HepG2 (cell line): ENCODE measurements at regions not wholly inside any gene's neighbourhood (a gene's known extent, or its start where the extent isn't known, plus 50 kb on each side); places are given as distances from the start of the nearest gene placed in this dataset.

Source experiments
- ATAC-seq: fragments of 200-7000 bp; cut with Tn5 transposase; 3 replicates; pipeline ENCODE4 v1.9.1; 2020; ENCODE audit warnings: mild to moderate bottlenecking, moderate library complexity
- BruUV-seq: library from RNA; stranded (reverse); fragments of 400-500 nt; replicated peaks from 2 replicates; lab custom pipeline; 2021; lab: Mats Ljungman, UMichigan
- CTCF ChIA-PET: fragments of 300-600 bp; formaldehyde crosslinking; extraction: SDS; loops from one replicate; lab custom pipeline; 2021; ENCODE audit warnings: low total read pairs, inconsistent platforms, low intra/inter-chr PET ratio; lab: Yijun Ruan, JAX
- POLR2A ChIA-PET: fragments of 350-600 bp; sonication (Branson Sonifier 250); formaldehyde crosslinking; loops from one replicate; lab custom pipeline; 2020; ENCODE audit warnings: antibody characterized with exemption, inconsistent platforms; lab: Yijun Ruan, JAX
- DNase-seq: peaks from one replicate; pipeline ENCODE4 v3.0.0-alpha.2; 2015; ENCODE audit warnings: low spot score
- FAIRE-seq: peaks from 3 replicates; lab custom pipeline; 2011; peaks lifted over from hg19 to GRCh38; lab: Jason Lieb, UNC
- H2AFZ ChIP-seq: one replicate; pipeline ENCODE4 v1.6.1; 2011; ENCODE audit warnings: low read length, inconsistent platforms
- H3K27ac ChIP-seq: fragments of 300-600 bp; 3 replicates; pipeline ENCODE4 v1.8.0; 2011; ENCODE audit warnings: mixed run types, mild to moderate bottlenecking, mixed read lengths, low read length, inconsistent platforms; ENCODE audit not compliant: insufficient read depth; ENCODE audit errors: extremely low read length
- H3K27me3 ChIP-seq, 2 experiments: fragments of 200-600 bp in 1 of 2; 2 replicates in 1 of 2; 3 replicates in 1 of 2; pipeline versions ENCODE4 v1.6.0 to v1.8.0; 2011; ENCODE audit warnings: low read length in 2 of 2, mild to moderate bottlenecking in 2 of 2, moderate library complexity in 2 of 2, inconsistent platforms in 1 of 2; ENCODE audit not compliant: insufficient read depth in 2 of 2, control insufficient read depth in 1 of 2
- H3K36me3 ChIP-seq, 2 experiments: fragments of 200-600 bp in 1 of 2; replicated peaks in 1 of 2; 2 replicates in 1 of 2; 3 replicates in 1 of 2; pipeline versions ENCODE4 v1.5.1 to v1.8.0; 2011; ENCODE audit warnings: low read length in 2 of 2, inconsistent platforms in 1 of 2; ENCODE audit not compliant: insufficient read depth in 2 of 2, control insufficient read depth in 1 of 2
- H3K4me1 ChIP-seq: 2 replicates; pipeline ENCODE4 v1.5.1; 2012; ENCODE audit warnings: low read length, inconsistent platforms; ENCODE audit not compliant: insufficient read depth
- H3K4me2 ChIP-seq: 2 replicates; pipeline ENCODE4 v1.6.0; 2011; ENCODE audit warnings: low read depth, low read length, inconsistent platforms
- H3K4me3 ChIP-seq, 3 experiments: fragments of 200-600 bp in 1 of 3; sonication (generic), shearing (Covaris generic) in 1 of 3; replicated peaks in 1 of 3; 2 replicates each; pipeline ENCODE4 v1.5.1; 2011 to 2016; ENCODE audit warnings: low read length in 3 of 3, inconsistent platforms in 2 of 3, low read depth in 2 of 3, mild to moderate bottlenecking in 2 of 3, control low read depth in 1 of 3, mixed read lengths in 1 of 3; ENCODE audit not compliant: insufficient read depth in 1 of 3
- H3K79me2 ChIP-seq: one replicate; pipeline ENCODE4 v1.6.1; 2011; ENCODE audit warnings: low read length, inconsistent platforms; ENCODE audit not compliant: insufficient read depth
- H3K9ac ChIP-seq: 2 replicates; pipeline ENCODE4 v1.6.0; 2011; ENCODE audit warnings: mild to moderate bottlenecking, low read depth, low read length, inconsistent platforms; ENCODE audit not compliant: insufficient read depth
- H3K9me3 ChIP-seq: 2 replicates; pipeline ENCODE4 v1.5.1; 2012; ENCODE audit warnings: mild to moderate bottlenecking, low read length
- H4K20me1 ChIP-seq: 2 replicates; pipeline ENCODE4 v1.6.0; 2011; ENCODE audit warnings: inconsistent platforms, mild to moderate bottlenecking, low read length, moderate library complexity; ENCODE audit not compliant: insufficient read depth
- CREB3 ChIP-seq: sonication (generic); formaldehyde crosslinking; IDR thresholded peaks from 2 replicates; pipeline ENCODE4 v1.5.0; 2020; ENCODE audit warnings: missing genetic modification reagents
- FOXA1 ChIP-seq, 2 experiments: fragments of 450-650 bp in 1 of 2; sonication (generic) in 1 of 2; formaldehyde crosslinking in 1 of 2; IDR thresholded peaks; 2 replicates each; pipeline versions ENCODE4 v1.4.0 to v1.6.1; 2016 to 2020; ENCODE audit warnings: missing genetic modification reagents in 1 of 2
- FOXP1 ChIP-seq, 2 experiments: fragments of 450-650 bp in 1 of 2; IDR thresholded peaks; 2 replicates each; pipeline ENCODE4 v1.6.1; 2017 to 2018; ENCODE audit warnings: antibody characterized with exemption in 1 of 2
- NR2C2 ChIP-seq: sonication (generic); formaldehyde crosslinking; IDR thresholded peaks from 2 replicates; pipeline ENCODE4 v1.4.0; 2020; ENCODE audit warnings: missing genetic modification reagents, mild to moderate bottlenecking, moderate library complexity, borderline replicate concordance
- PHB2 ChIP-seq: fragments of 450-650 bp; IDR thresholded peaks from 2 replicates; pipeline ENCODE4 v1.6.1; 2018; ENCODE audit not compliant: partially characterized antibody
- ZBTB43 ChIP-seq: sonication (generic); formaldehyde crosslinking; conservative IDR thresholded peaks from 2 replicates; pipeline ENCODE4 v1.4.0; 2020; ENCODE audit warnings: missing genetic modification reagents
- ZNF343 ChIP-seq: sonication (generic); formaldehyde crosslinking; IDR thresholded peaks from 2 replicates; pipeline ENCODE4 v1.4.0; 2020; ENCODE audit warnings: mild to moderate bottlenecking, missing genetic modification reagents
- ZNF563 ChIP-seq: sonication (generic); formaldehyde crosslinking; IDR thresholded peaks from 2 replicates; pipeline ENCODE4 v1.8.0; 2022; ENCODE audit warnings: mild to moderate bottlenecking, moderate library complexity, missing genetic modification reagents
- ZNF569 ChIP-seq: sonication (generic); formaldehyde crosslinking; IDR thresholded peaks from 2 replicates; pipeline ENCODE4 v1.5.0; 2020; ENCODE audit warnings: mild to moderate bottlenecking, missing genetic modification reagents, moderate library complexity, borderline replicate concordance
- ZSCAN5A ChIP-seq: sonication (generic); formaldehyde crosslinking; IDR thresholded peaks from 2 replicates; pipeline ENCODE4 v1.8.0; 2022; ENCODE audit warnings: mild to moderate bottlenecking, missing genetic modification reagents, borderline replicate concordance
- WGBS: methylation state at CpG from one replicate; pipeline ENCODE4 v1.1.6; 2017; ENCODE audit warnings: low lambda C conversion rate; 5-methylcytosine and 5-hydroxymethylcytosine counted together
- in situ Hi-C: cut with HindIII; loops from 2 replicates; pipeline ENCODE4 v1.10.0; 2017; ENCODE audit warnings: low pct_unique_long_range_greater_than_20kb; ENCODE audit not compliant: extremely low pct_ligation_motif_present
- intact Hi-C: fragments of 100-400 bp; cut with micrococcal nuclease; formaldehyde crosslinking; loops from one replicate; pipeline ENCODE4 v1.10.0; 2022; ENCODE audit not compliant: unreplicated experiment

GRCh38 chr13:50464349-50465251 lies 378.9 kb downstream of the DLEU7 start:
- Histone ChIP-seq H3K4me2 (no peak overlapping the region), H4K20me1 (no peaks in the 10 kb centered on the region), H3K79me2 (no peaks in the 10 kb centered on the region), H3K4me1 (no peaks in the 10 kb centered on the region), H3K9me3 (no peaks in the 10 kb centered on the region), H3K4me3 (no peak overlapping the region), H2AFZ (no peak overlapping the region), H3K36me3 (no peaks in the 10 kb centered on the region), H3K27me3 (no peaks in the 10 kb centered on the region), H3K9ac (no peak overlapping the region), H3K27ac (no peak overlapping the region)
- 98% methylated on average over 10 of the region's 10 CpGs for WGBS
- no TSS peak for BruUV-seq
- TF ChIP-seq ZNF563 (CRISPR knock-in tag) (no peak), FOXA1 (IDR thresholded peaks at IDR 0.05) (no peak), FOXA1 (CRISPR knock-in tag; IDR thresholded peaks at IDR 0.05) (no peak), FOXP1 (IDR thresholded peaks at IDR 0.05) (no peak), FOXP1 (CRISPR knock-in tag; IDR thresholded peaks at IDR 0.05) (no peak), ZSCAN5A (CRISPR knock-in tag) (no peak), PHB2 (no peak), ZNF569 (CRISPR knock-in tag) (no peak), ZBTB43 (CRISPR knock-in tag) (no peak), NR2C2 (CRISPR knock-in tag) (no peak), ZNF343 (no peak), CREB3 (no peak)
- no peak for FAIRE-seq
- ATAC-seq = no peak
- no peak for DNase-seq
- in situ Hi-C loops = no loop called here
- intact Hi-C loops = no loop called here
- CTCF ChIA-PET = no interaction called here
- POLR2A ChIA-PET = no interaction called here
